GM12865 (cell line): ENCODE measurements at regions not wholly inside any gene's neighbourhood (a gene's known extent, or its start where the extent isn't known, plus 50 kb on each side); places are given as distances from the start of the nearest gene placed in this dataset.
"Not testable (repeated sequence)": the region's sequence is repeated elsewhere in the genome, so short reads cannot be mapped to it uniquely, and the experiment has no call there.

Experiments
- DNase-seq: peaks from one replicate; pipeline ENCODE4 v3.0.0; 2010; ENCODE audit warnings: low read depth
- H3K4me3 ChIP-seq: 2 replicates; pipeline ENCODE4 v1.5.1; 2011; ENCODE audit warnings: mild to moderate bottlenecking, low read depth, low read length, control low read depth
- TF ChIP-seq, protein P1 (sequence below): IDR thresholded peaks from 2 replicates; pipeline ENCODE4 v1.5.1; 2011; ENCODE audit warnings: low read length, control low read depth, low read depth, inconsistent platforms; ENCODE audit not compliant: insufficient read depth; ENCODE audit errors: missing control alignments

DNA sequence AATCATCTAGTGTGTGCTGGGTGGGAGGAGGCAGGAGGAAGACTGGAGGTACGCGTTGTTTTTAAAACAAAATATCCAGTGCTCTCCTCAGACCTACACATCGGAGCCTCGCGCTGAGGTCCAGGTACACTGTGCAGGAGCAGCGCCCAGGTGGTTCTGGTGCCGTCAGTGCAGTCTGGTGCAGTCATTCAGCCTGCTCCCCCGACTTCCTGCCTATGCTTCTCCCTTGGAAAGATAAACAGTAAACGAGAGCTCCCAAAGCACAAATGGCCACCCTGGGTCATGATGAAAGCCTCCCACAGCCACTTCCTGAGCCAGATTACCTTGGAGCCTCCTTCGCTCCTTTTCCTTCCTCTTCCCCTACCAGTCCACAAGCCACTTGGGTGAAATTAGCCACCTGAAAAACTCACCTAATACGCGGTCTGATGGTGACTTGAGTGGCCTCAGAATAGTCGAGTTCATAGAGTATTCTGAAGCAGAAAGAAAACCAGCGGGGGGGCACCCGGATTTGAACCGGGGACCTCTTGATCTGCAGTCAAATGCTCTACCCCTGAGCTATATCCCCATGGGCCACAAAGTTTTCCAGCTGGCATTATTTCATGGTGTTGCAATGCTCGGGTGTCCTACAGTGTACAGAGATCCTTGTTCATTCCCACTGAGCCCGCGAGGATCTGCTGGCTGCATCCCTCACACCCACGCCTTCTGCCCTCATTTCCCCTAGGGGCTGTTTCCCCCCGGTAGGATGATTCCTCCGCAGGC, 82.5 kb downstream of the ZNF467 start:
- TF ChIP-seq, protein P1, sequence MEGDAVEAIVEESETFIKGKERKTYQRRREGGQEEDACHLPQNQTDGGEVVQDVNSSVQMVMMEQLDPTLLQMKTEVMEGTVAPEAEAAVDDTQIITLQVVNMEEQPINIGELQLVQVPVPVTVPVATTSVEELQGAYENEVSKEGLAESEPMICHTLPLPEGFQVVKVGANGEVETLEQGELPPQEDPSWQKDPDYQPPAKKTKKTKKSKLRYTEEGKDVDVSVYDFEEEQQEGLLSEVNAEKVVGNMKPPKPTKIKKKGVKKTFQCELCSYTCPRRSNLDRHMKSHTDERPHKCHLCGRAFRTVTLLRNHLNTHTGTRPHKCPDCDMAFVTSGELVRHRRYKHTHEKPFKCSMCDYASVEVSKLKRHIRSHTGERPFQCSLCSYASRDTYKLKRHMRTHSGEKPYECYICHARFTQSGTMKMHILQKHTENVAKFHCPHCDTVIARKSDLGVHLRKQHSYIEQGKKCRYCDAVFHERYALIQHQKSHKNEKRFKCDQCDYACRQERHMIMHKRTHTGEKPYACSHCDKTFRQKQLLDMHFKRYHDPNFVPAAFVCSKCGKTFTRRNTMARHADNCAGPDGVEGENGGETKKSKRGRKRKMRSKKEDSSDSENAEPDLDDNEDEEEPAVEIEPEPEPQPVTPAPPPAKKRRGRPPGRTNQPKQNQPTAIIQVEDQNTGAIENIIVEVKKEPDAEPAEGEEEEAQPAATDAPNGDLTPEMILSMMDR = no peak
- H3K4me3 ChIP-seq = no peak overlapping the region
- peak; percentile 14 for DNase-seq

DNA sequence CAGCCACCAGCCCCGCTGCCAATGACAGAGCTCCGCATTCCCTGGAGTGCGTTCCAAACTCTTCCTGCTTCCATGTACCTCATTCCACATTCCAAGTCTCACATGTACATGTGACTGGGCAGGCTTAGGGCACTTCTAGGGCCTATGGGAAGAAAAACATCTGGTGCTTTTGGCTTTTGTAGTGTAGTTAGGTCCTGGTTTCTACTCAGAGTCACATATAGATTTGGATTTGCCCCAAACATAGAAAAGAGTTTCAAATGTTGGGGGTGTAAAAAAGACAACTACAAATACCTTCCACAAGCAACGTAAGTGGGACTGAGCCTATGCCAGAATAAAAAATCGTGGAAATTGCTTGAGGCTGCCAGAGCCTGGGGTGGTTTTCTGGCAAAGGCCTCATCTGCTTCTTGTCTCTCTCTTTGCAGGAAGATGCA, 84.1 kb downstream of the ZNF467 start:
- no peak overlapping the region for H3K4me3 ChIP-seq
- no peak for DNase-seq
- TF ChIP-seq, protein P1 = no peak

DNA sequence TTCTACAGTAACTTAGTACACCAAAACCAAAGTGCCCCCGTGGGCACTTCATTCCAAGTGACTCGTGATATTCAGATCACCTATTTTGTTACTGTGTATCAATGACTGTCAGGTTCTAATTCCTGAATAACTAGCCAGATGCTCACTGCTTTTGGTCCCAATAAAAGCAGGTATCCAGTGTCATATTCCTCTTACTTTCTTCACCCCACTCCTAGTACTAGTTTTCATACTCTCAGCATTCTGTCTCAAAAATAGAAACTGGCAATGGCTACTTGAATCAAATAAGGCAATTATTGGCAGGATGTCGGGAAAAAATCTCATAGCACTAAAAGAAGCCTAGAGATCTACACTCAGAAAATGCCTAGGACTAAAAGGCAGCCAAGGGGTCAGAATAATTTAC, 84.6 kb downstream of the ZNF467 start:
- TF ChIP-seq, protein P1 = no peak
- no peak overlapping the region for H3K4me3 ChIP-seq

DNA sequence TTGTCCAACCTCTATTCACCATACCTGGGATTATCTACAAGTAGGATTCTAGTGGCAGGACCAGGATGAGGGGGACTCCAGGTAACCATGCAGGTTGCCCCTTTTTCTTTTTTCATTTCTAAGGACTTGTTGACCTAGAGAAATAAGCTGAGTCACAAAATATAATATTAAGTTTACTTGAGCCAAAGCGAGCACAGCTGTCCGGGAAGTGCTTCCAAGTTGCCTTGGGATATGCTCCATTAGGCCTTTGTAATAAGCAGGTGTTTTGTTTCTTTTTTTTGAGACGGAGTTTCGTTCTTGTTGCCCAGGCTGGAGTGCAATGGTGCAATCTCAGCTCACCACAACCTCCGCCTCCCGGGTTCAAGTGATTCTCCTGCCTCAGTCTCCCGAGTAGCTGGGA, 85.6 kb downstream of the ZNF467 start:
- not testable (repeated sequence) for DNase-seq, H3K4me3 ChIP-seq

More for the DNA sequence above, 84.6 kb downstream of the ZNF467 start:
- no peak for DNase-seq

DNA sequence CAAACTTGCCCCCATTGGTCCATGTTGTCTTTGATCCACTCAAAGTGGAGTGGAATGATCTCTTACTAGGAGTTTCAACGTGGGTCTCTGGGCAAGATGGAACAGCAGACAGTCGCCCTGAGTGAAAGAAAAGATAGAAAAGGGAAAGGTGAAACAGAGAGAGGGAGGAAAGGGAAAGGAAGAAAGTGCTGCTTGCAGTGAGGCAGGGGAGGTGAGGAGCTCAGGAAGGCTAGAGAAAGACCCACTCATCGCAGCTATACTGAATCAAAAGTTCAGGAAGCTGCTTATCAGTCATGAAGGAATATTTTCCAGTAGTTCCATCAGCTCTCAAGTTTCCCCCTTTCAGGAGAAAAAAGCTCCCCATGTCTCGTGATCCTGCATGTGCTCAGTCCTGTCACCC, 86.9 kb downstream of the ZNF467 start:
- no peak overlapping the region for H3K4me3 ChIP-seq
- TF ChIP-seq, protein P1 = no peak
- no peak for DNase-seq

DNA sequence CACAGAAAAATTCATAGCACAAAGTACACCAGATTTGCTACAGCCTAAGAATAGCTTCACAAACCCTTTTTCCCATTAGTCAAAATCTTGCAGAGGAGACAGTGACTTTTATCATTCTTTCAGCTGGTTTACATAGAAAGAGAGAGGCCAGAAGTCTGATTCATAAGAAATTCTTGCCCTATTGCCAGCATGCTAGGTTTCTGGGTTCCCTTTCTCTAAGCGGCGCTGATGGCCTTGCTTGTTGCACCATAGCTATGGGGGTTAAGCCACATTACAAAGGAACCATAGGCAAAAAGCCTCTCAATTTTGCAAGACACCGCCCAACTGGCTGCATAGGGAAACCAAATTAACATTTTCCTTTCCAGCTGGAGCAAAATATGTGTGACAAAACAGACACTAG, 87.4 kb downstream of the ZNF467 start:
- TF ChIP-seq, protein P1 = no peak
- DNase-seq = no peak
- no peak overlapping the region for H3K4me3 ChIP-seq

DNA sequence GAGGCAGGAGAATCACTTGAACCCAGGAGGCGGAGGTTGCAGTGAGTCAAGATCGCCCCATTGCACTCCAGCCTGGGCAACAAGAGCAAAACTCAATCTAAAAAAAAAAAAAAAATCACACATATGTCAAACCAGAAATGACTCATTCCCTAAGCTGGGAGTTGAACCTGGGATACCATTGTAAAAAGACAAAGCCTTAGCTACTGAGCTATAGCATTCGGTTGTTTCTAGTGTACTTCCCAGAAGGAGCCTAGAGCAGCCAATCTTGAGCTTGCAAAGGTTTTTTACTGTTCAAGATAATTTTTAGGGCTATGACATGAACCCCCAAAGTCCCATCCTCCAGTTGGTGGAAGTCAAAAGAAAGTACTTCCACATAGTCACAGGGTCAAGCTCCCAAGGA, 87.9 kb downstream of the ZNF467 start:
- TF ChIP-seq, protein P1 = no peak
- H3K4me3 ChIP-seq = no peak overlapping the region
- DNase-seq = no peak
